HCT116 (cell line): ENCODE measurements at regions not wholly inside any gene's neighbourhood (a gene's known extent, or its start where the extent isn't known, plus 50 kb on each side); places are given as distances from the start of the nearest gene placed in this dataset.

Source experiments
- ATAC-seq: fragments of 200-7000 bp; cut with Tn5 transposase; 2 replicates; pipeline ENCODE4 v1.9.1; 2020; ENCODE audit warnings: mild to moderate bottlenecking, moderate library complexity
- BruUV-seq: library from RNA; stranded (reverse); fragments of 400-500 nt; replicated peaks from 2 replicates; lab custom pipeline; 2021; lab: Mats Ljungman, UMichigan
- CTCF ChIA-PET: fragments of 300-600 bp; sonication (Branson Sonifier 250); formaldehyde crosslinking; loops from one replicate; lab custom pipeline; 2021; ENCODE audit warnings: antibody characterized with exemption; lab: Charles Lee
- POLR2A ChIA-PET: fragments of 300-600, 350-600 bp; sonication (Branson Sonifier 250); formaldehyde crosslinking; loops from one replicate; lab custom pipeline; 2021; ENCODE audit warnings: antibody characterized with exemption; lab: Charles Lee
- RAD21 ChIA-PET, 2 experiments: fragments of 300-600 bp; sonication (Branson Sonifier 250); formaldehyde crosslinking; loops; one replicate each; lab custom pipeline; 2023; ENCODE audit warnings: low total read pairs in 2 of 2; ENCODE audit not compliant: uncharacterized antibody in 2 of 2, unreplicated experiment in 2 of 2, low non-redundant PET in 1 of 2; lab: Charles Lee
- DNase-seq: peaks from one replicate; pipeline ENCODE4 v3.0.0-alpha.2; 2010; ENCODE audit warnings: low read depth, low spot score
- H2AFZ ChIP-seq: fragments of 200-600 bp; shearing (Covaris generic), sonication (generic); 2 replicates; pipeline ENCODE4 v1.6.1; 2017; ENCODE audit warnings: low read depth, mixed run types, mixed read lengths, antibody characterized with exemption, low read length; ENCODE audit not compliant: poor library complexity, severe bottlenecking
- H3K27ac ChIP-seq: 2 replicates; pipeline ENCODE4 v1.5.1; 2012; ENCODE audit warnings: low read depth, low read length
- H3K27me3 ChIP-seq: fragments of 200-600 bp; sonication (generic); 2 replicates; pipeline ENCODE4 v1.6.1; 2016; ENCODE audit warnings: mixed run types, low read length, mixed read lengths; ENCODE audit not compliant: insufficient read depth
- H3K36me3 ChIP-seq, 2 experiments: fragments of 200-500 bp in 1 of 2; fragments of 200-600 bp in 1 of 2; sonication (Bioruptor generic) in 1 of 2; sonication (generic) in 1 of 2; 2 replicates each; pipeline versions ENCODE4 v1.5.1 to v1.6.1; 2014 to 2016; ENCODE audit warnings: low read length in 2 of 2, inconsistent platforms in 1 of 2, mixed read lengths in 1 of 2, mixed run types in 1 of 2; ENCODE audit not compliant: insufficient read depth in 2 of 2, control insufficient read depth in 1 of 2
- H3K4me1 ChIP-seq, 2 experiments: fragments of 200-600 bp in 1 of 2; sonication (generic) in 1 of 2; 2 replicates each; pipeline versions ENCODE4 v1.5.1 to v1.6.1; 2012 to 2017; ENCODE audit warnings: low read length in 2 of 2, inconsistent platforms in 1 of 2, mild to moderate bottlenecking in 1 of 2, mixed read lengths in 1 of 2, mixed run types in 1 of 2, moderate library complexity in 1 of 2; ENCODE audit not compliant: insufficient read depth in 2 of 2, control insufficient read depth in 1 of 2
- H3K4me2 ChIP-seq: fragments of 200-600 bp; sonication (generic); 2 replicates; pipeline ENCODE4 v1.6.1; 2017; ENCODE audit warnings: mixed run types, low read length, mixed read lengths
- H3K4me3 ChIP-seq, 2 experiments: fragments of 200-600 bp in 1 of 2; sonication (generic) in 1 of 2; replicated peaks in 1 of 2; 2 replicates each; pipeline ENCODE4 v1.5.1; 2011 to 2016; ENCODE audit warnings: low read length in 2 of 2, control low read depth in 1 of 2, low read depth in 1 of 2, mild to moderate bottlenecking in 1 of 2, mixed read lengths in 1 of 2, mixed run types in 1 of 2
- H3K79me2 ChIP-seq: fragments of 200-600 bp; sonication (generic); 2 replicates; pipeline ENCODE4 v1.6.1; 2017; ENCODE audit warnings: mild to moderate bottlenecking, mixed run types, low read length, moderate library complexity, mixed read lengths; ENCODE audit not compliant: insufficient read depth
- H3K9ac ChIP-seq: fragments of 200-600 bp; sonication (generic); 2 replicates; pipeline ENCODE4 v1.6.1; 2016; ENCODE audit warnings: low read length, mixed read lengths
- H3K9me2 ChIP-seq: fragments of 200-600 bp; sonication (generic), shearing (Covaris generic); 2 replicates; pipeline ENCODE4 v1.6.1; 2017; ENCODE audit warnings: mixed run types, mild to moderate bottlenecking, moderate library complexity; ENCODE audit not compliant: insufficient read depth
- H3K9me3 ChIP-seq, 2 experiments: fragments of 200-500 bp in 1 of 2; fragments of 200-600 bp in 1 of 2; sonication (Bioruptor generic) in 1 of 2; sonication (generic) in 1 of 2; 2 replicates each; pipeline ENCODE4 v1.6.1; 2014 to 2017; ENCODE audit warnings: low read length in 2 of 2, mixed read lengths in 2 of 2, inconsistent platforms in 1 of 2, low read depth in 1 of 2, mild to moderate bottlenecking in 1 of 2, mixed run types in 1 of 2, moderate library complexity in 1 of 2; ENCODE audit not compliant: control insufficient read depth in 1 of 2, insufficient read depth in 1 of 2
- H4K20me1 ChIP-seq: fragments of 200-600 bp; sonication (generic), shearing (Covaris generic); 2 replicates; pipeline ENCODE4 v1.6.1; 2017; ENCODE audit warnings: mixed run types, mild to moderate bottlenecking, moderate library complexity; ENCODE audit not compliant: insufficient read depth
- CBX3 ChIP-seq: IDR thresholded peaks from 2 replicates; pipeline ENCODE4 v1.6.1; 2012; ENCODE audit warnings: low read depth
- CEBPB ChIP-seq: IDR thresholded peaks from 2 replicates; pipeline ENCODE4 v1.6.1; 2012; ENCODE audit warnings: low read depth
- ELF1 ChIP-seq: IDR thresholded peaks from 2 replicates; pipeline ENCODE4 v1.6.1; 2012; ENCODE audit warnings: low read depth, borderline replicate concordance
- EZH2 ChIP-seq: fragments of 200-600 bp; sonication (generic); IDR thresholded peaks from 2 replicates; pipeline ENCODE4 v1.6.1; 2017; ENCODE audit warnings: antibody characterized with exemption, mixed run types
- EZH2phosphoT487 ChIP-seq: fragments of 200-600 bp; IDR thresholded peaks from 2 replicates; pipeline ENCODE4 v1.6.1; 2018; ENCODE audit warnings: antibody characterized with exemption, borderline replicate concordance
- JUND ChIP-seq: IDR thresholded peaks from 2 replicates; pipeline ENCODE4 v1.6.1; 2012
- POLR2A ChIP-seq: IDR thresholded peaks from 2 replicates; pipeline ENCODE4 v1.7.0; 2011; ENCODE audit warnings: borderline replicate concordance; ENCODE audit not compliant: insufficient read depth, insufficient read length; ENCODE audit errors: extremely low read depth
- POLR2AphosphoS5 ChIP-seq: IDR thresholded peaks from 2 replicates; pipeline ENCODE4 v1.6.1; 2011; ENCODE audit warnings: mild to moderate bottlenecking, low read depth, low read length, moderate library complexity
- SP1 ChIP-seq: IDR thresholded peaks from 2 replicates; pipeline ENCODE4 v1.6.1; 2012; ENCODE audit warnings: low read depth
- SRF ChIP-seq: IDR thresholded peaks from 2 replicates; pipeline ENCODE4 v1.6.1; 2012; ENCODE audit warnings: low read depth
- ZNF274 ChIP-seq: fragments of 200-500 bp; sonication (Bioruptor generic); IDR thresholded peaks from 2 replicates; pipeline ENCODE4 v1.6.1; 2014; ENCODE audit warnings: mild to moderate bottlenecking, low read depth, low read length, inconsistent platforms
- intact Hi-C: fragments of 100-400 bp; cut with micrococcal nuclease; formaldehyde crosslinking; loops from 2 replicates; pipeline ENCODE4 v1.10.0; 2022
- TF ChIP-seq, protein P1 (sequence below): IDR thresholded peaks from 2 replicates; pipeline ENCODE4 v1.6.1; 2012; ENCODE audit warnings: low read depth
- TF ChIP-seq, protein P2 (sequence below), 3 experiments: fragments of 200-600 bp in 1 of 3; sonication (generic) in 1 of 3; IDR thresholded peaks in 2 of 3; conservative IDR thresholded peaks in 1 of 3; 2 replicates each; pipeline ENCODE4 v1.5.1; 2012 to 2017; ENCODE audit warnings: low read depth in 2 of 3, low read length in 2 of 3, antibody characterized with exemption in 1 of 3, borderline replicate concordance in 1 of 3, control low read depth in 1 of 3, mild to moderate bottlenecking in 1 of 3, mixed read lengths in 1 of 3, mixed run types in 1 of 3, moderate library complexity in 1 of 3; ENCODE audit not compliant: insufficient read depth in 1 of 3

DNA sequence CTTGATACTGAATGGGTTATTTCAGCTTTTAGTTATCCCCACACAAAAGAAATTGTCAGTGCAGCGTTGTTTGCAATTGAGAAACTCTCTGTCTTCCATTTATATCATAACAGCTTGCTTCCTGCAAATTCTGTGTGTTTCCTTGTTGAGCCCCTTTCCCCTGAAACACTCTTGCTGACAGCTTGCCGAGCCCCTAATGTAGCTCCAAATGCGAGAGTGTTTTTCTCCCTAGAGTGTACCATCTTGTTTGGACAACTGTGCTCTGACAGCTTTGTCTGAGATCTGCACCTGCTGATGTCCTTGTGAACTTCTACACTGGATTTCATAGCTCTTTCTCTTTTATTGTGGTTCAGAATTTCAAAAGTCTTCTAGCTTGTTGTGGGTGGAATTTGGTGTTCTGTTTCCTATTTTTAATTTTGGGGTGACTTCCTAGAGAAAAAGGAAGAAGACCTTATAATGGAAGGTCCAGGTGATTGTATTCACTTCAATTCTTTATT is 343.5 kb downstream of the PDCD6IP start:
- BruUV-seq, result no TSS peak

More for the DNA sequence above, 343.5 kb downstream of the PDCD6IP start:
- intact Hi-C loops, result no loop called here
- Histone ChIP-seq H3K4me1 (no peaks in the 10 kb centered on the region), H3K36me3 (no peaks in the 10 kb centered on the region), H3K9me3 (no peaks in the 10 kb centered on the region), H3K4me2 (no peak overlapping the region), H4K20me1 (no peaks in the 10 kb centered on the region), H2AFZ (no peak overlapping the region), H3K9me2 (no peaks in the 10 kb centered on the region), H3K27me3 (peaks cover 5% of the 10 kb centered on the region; the same call in 1 of the 2 replicates), H3K4me3 (no peak overlapping the region), H3K27ac (no peak overlapping the region), H3K79me2 (no peaks in the 10 kb centered on the region), H3K9ac (no peak overlapping the region)
- ChIA-PET RAD21 (no interaction called here), POLR2A (no interaction called here), CTCF (no interaction called here)
- DNase-seq (no peak), ATAC-seq (no peak)
- no peak for TF ChIP-seq EZH2
- no peak for TF ChIP-seq SRF
- TF ChIP-seq POLR2AphosphoS5, result no peak
- TF ChIP-seq JUND, result no peak
- no peak for TF ChIP-seq CEBPB
- TF ChIP-seq, protein P1, sequence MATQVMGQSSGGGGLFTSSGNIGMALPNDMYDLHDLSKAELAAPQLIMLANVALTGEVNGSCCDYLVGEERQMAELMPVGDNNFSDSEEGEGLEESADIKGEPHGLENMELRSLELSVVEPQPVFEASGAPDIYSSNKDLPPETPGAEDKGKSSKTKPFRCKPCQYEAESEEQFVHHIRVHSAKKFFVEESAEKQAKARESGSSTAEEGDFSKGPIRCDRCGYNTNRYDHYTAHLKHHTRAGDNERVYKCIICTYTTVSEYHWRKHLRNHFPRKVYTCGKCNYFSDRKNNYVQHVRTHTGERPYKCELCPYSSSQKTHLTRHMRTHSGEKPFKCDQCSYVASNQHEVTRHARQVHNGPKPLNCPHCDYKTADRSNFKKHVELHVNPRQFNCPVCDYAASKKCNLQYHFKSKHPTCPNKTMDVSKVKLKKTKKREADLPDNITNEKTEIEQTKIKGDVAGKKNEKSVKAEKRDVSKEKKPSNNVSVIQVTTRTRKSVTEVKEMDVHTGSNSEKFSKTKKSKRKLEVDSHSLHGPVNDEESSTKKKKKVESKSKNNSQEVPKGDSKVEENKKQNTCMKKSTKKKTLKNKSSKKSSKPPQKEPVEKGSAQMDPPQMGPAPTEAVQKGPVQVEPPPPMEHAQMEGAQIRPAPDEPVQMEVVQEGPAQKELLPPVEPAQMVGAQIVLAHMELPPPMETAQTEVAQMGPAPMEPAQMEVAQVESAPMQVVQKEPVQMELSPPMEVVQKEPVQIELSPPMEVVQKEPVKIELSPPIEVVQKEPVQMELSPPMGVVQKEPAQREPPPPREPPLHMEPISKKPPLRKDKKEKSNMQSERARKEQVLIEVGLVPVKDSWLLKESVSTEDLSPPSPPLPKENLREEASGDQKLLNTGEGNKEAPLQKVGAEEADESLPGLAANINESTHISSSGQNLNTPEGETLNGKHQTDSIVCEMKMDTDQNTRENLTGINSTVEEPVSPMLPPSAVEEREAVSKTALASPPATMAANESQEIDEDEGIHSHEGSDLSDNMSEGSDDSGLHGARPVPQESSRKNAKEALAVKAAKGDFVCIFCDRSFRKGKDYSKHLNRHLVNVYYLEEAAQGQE, result no peak
- no peak for TF ChIP-seq ELF1
- no peak for TF ChIP-seq CBX3
- no peak for TF ChIP-seq SP1
- TF ChIP-seq POLR2A, result no peak
- TF ChIP-seq, protein P2, sequence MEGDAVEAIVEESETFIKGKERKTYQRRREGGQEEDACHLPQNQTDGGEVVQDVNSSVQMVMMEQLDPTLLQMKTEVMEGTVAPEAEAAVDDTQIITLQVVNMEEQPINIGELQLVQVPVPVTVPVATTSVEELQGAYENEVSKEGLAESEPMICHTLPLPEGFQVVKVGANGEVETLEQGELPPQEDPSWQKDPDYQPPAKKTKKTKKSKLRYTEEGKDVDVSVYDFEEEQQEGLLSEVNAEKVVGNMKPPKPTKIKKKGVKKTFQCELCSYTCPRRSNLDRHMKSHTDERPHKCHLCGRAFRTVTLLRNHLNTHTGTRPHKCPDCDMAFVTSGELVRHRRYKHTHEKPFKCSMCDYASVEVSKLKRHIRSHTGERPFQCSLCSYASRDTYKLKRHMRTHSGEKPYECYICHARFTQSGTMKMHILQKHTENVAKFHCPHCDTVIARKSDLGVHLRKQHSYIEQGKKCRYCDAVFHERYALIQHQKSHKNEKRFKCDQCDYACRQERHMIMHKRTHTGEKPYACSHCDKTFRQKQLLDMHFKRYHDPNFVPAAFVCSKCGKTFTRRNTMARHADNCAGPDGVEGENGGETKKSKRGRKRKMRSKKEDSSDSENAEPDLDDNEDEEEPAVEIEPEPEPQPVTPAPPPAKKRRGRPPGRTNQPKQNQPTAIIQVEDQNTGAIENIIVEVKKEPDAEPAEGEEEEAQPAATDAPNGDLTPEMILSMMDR (IDR thresholded peaks at IDR 0.05 in 2 of 3, conservative IDR thresholded peaks at IDR 0.05 in 1 of 3; ENCODE audit: borderline replicate concordance in 1 of 3, insufficient read depth in 1 of 3, low read depth in 2 of 3, low read length in 2 of 3), result no peak
- no peak for TF ChIP-seq EZH2phosphoT487
- TF ChIP-seq ZNF274, result no peak
